Ascending aorta (tissue), 2 donors: ENCODE measurements at regions not wholly inside any gene's neighbourhood (a gene's known extent, or its start where the extent isn't known, plus 50 kb on each side); places are given as distances from the start of the nearest gene placed in this dataset.

Experiments
- DNase-seq, 2 donors: peaks; one replicate each; pipeline ENCODE4 v3.0.0-alpha.2; 2019; ENCODE audit warnings: low spot score in 2 of 2
- H3K27ac ChIP-seq, 2 donors: fragments of 200-600 bp; sonication (generic); one replicate each; pipeline ENCODE4 v1.5.1; 2016 to 2017; ENCODE audit warnings: mild to moderate bottlenecking in 1 of 2
- H3K27me3 ChIP-seq: fragments of 200-600 bp; sonication (generic); one replicate; pipeline ENCODE4 v1.5.1; 2017
- H3K36me3 ChIP-seq, 2 donors: fragments of 200-600 bp; sonication (generic); one replicate each; pipeline ENCODE4 v1.5.1; 2016
- H3K4me1 ChIP-seq, 2 donors: fragments of 200-600 bp; sonication (generic); one replicate each; pipeline ENCODE4 v1.5.1; 2016 to 2017; ENCODE audit warnings: mild to moderate bottlenecking in 1 of 2
- H3K4me3 ChIP-seq, 2 donors: fragments of 200-600 bp; sonication (generic); one replicate each; pipeline ENCODE4 v1.5.1; 2016 to 2017; ENCODE audit warnings: mild to moderate bottlenecking in 1 of 2
- H3K9me3 ChIP-seq, 2 donors: fragments of 200-600 bp; sonication (generic); one replicate each; pipeline ENCODE4 v1.5.1; 2016
- intact Hi-C: fragments of 100-400 bp; cut with DNase I; formaldehyde crosslinking; loops from one replicate; pipeline ENCODE4 v1.15.1; 2023
- TF ChIP-seq, protein P1 (sequence below), 3 experiments: fragments of 200-600 bp in 2 of 3; fragments of 450-650 bp in 1 of 3; sonication (generic) in 2 of 3; IDR thresholded peaks; one replicate each; pipeline ENCODE4 v1.5.1; 2016 to 2019; ENCODE audit warnings: antibody characterized with exemption in 3 of 3, mild to moderate bottlenecking in 1 of 3, moderate library complexity in 1 of 3

GRCh38 chr14:104315169-104315568, 176.8 kb downstream of the KIF26A start:
- no peak overlapping the region for H3K4me3 ChIP-seq
- intact Hi-C loops: no loop called here
- DNase-seq: no peak
- TF ChIP-seq, protein P1, sequence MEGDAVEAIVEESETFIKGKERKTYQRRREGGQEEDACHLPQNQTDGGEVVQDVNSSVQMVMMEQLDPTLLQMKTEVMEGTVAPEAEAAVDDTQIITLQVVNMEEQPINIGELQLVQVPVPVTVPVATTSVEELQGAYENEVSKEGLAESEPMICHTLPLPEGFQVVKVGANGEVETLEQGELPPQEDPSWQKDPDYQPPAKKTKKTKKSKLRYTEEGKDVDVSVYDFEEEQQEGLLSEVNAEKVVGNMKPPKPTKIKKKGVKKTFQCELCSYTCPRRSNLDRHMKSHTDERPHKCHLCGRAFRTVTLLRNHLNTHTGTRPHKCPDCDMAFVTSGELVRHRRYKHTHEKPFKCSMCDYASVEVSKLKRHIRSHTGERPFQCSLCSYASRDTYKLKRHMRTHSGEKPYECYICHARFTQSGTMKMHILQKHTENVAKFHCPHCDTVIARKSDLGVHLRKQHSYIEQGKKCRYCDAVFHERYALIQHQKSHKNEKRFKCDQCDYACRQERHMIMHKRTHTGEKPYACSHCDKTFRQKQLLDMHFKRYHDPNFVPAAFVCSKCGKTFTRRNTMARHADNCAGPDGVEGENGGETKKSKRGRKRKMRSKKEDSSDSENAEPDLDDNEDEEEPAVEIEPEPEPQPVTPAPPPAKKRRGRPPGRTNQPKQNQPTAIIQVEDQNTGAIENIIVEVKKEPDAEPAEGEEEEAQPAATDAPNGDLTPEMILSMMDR (IDR thresholded peaks at IDR 0.05): no peak
- no peaks in the 10 kb centered on the region for H3K4me1 ChIP-seq
- no peak overlapping the region for H3K27ac ChIP-seq
- no peaks in the 10 kb centered on the region for H3K27me3 ChIP-seq
- H3K9me3 ChIP-seq: no peaks in the 10 kb centered on the region
- H3K36me3 ChIP-seq: no peaks in the 10 kb centered on the region

DNA sequence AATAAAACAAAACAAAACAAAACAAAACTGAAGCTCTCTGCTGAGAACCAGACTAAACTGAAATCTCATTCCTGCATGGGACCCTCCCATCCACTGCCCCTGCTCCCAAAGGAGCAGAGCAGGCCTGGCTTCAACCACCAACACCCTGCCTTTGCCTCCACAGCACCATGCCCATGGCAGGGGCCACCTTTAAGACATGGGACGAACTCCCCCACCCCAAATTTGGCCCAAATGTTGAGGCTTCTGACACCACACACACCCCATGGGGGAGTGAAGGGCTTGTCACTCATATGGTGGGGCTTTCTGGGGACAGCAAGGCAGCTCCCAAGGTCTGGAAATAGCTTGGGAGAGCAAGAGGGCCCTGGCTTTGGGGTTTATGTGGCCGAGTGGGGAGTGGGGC, 177.2 kb downstream of the KIF26A start:
- intact Hi-C loops: no loop called here
- no peaks in the 10 kb centered on the region for H3K9me3 ChIP-seq
- TF ChIP-seq, protein P1 (IDR thresholded peaks at IDR 0.05): no peak
- no peak for DNase-seq
- H3K36me3 ChIP-seq: no peaks in the 10 kb centered on the region
- H3K27ac ChIP-seq: no peak overlapping the region
- H3K4me1 ChIP-seq: no peaks in the 10 kb centered on the region
- no peaks in the 10 kb centered on the region for H3K27me3 ChIP-seq
- no peak overlapping the region for H3K4me3 ChIP-seq

DNA sequence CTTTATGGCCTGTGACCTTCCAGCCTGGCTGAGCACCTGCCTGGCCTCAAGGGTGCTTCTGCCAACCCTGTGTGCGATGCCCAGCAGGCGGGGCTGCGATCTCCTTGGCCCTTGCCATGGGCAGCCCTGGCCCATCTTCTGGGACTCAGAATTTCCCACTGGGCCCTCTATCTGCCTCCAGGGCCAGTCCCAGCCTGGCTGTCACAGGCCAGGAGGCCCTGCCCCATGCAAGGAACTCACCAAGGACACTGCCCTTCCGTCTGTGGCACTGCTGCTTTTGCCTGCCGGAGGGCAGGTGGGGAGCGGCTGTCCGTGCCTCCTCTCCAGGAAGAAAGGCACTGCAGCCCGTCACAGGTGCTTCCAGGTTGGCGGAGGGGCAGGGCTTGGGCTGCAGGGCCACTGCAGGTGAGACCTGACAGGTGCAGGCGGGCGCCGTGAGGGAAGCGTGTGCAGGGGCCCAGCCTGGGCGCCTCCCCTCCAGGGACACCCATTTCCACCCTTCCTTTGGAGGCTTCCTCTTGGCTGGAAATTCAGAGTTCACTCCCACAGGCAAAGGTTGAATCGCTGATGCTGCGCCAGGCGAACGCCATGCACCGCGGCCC, 177.8 kb downstream of the KIF26A start:
- TF ChIP-seq, protein P1 (IDR thresholded peaks at IDR 0.05): no peak
- H3K27me3 ChIP-seq: no peaks in the 10 kb centered on the region
- H3K4me3 ChIP-seq: no peak overlapping the region
- peak in 1 of 2 donors; percentile 58 for DNase-seq
- no peaks in the 10 kb centered on the region for H3K36me3 ChIP-seq
- no peaks in the 10 kb centered on the region for H3K9me3 ChIP-seq
- intact Hi-C loops: no loop called here
- no peaks in the 10 kb centered on the region for H3K4me1 ChIP-seq
- no peak overlapping the region for H3K27ac ChIP-seq

DNA sequence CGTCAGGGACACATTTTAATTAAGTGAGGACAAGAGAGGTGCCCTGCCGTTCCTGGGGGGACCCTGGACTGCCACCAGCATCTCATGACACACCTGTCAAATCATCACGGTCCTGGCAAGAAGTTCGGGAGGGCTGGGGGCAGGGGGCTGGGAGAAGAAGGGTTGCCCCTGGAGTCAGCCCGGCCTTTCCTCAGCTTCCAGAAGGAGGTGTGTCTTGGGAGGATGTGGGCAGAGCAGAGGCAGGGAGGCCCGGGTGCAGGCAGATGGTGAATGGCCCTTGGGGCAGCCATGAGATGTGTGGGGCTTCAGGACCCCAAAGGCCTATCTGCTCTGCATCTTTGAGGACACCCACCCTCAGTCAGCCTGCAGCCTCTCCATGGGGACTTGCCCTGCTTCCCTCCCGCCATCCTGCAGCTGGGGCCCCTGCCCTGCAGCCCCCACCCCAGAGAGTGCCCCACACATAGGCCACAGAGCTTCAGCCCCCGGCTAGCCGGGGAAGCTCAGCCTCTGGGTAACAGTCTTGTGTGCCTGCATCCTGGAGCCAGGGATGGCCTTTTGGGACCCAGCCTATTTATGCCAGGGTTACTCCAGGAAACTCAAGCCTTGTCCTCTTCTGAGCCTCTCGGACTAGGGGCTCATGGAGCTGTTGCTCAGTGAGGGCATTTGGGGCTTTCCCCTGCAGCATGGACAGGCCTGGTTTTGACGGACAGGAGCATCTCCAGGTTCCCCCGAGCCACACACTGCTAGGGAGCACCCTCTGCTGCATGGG, 178.5 kb downstream of the KIF26A start:
- peak in 1 of 2 donors; percentile 52 for DNase-seq
- no peaks in the 10 kb centered on the region for H3K36me3 ChIP-seq
- intact Hi-C loops: no loop called here

GRCh38 chr14:104317492-104317805, 179.1 kb downstream of the KIF26A start:
- intact Hi-C loops: no loop called here
- H3K9me3 ChIP-seq: no peaks in the 10 kb centered on the region
- no peak overlapping the region for H3K27ac ChIP-seq
- peak in 1 of 2 donors; percentile 42 for DNase-seq
- no peaks in the 10 kb centered on the region for H3K27me3 ChIP-seq
- TF ChIP-seq, protein P1 (IDR thresholded peaks at IDR 0.05): no peak
- no peak overlapping the region for H3K4me3 ChIP-seq
- H3K4me1 ChIP-seq: no peaks in the 10 kb centered on the region
- H3K36me3 ChIP-seq: no peaks in the 10 kb centered on the region

More for the DNA sequence above, 178.5 kb downstream of the KIF26A start:
- no peaks in the 10 kb centered on the region for H3K27me3 ChIP-seq
- no peaks in the 10 kb centered on the region for H3K4me1 ChIP-seq
- no peak overlapping the region for H3K27ac ChIP-seq
- TF ChIP-seq, protein P1 (IDR thresholded peaks at IDR 0.05): no peak
- no peaks in the 10 kb centered on the region for H3K9me3 ChIP-seq
- H3K4me3 ChIP-seq: no peak overlapping the region
